GM23338 (cell line): ENCODE measurements at regions not wholly inside any gene's neighbourhood (a gene's known extent, or its start where the extent isn't known, plus 50 kb on each side); places are given as distances from the start of the nearest gene placed in this dataset.

Experiments
- CREB1 ChIP-seq: fragments of 250-450 bp; sonication (Bioruptor Pico); IDR thresholded peaks from 2 replicates; pipeline ENCODE4 v1.5.0; 2020; ENCODE audit warnings: low read depth, mild to moderate bottlenecking, moderate library complexity
- CTCF ChIP-seq, 2 experiments: fragments of 200-600 bp in 1 of 2; sonication (generic) in 1 of 2; conservative IDR thresholded peaks; 2 replicates each; pipeline versions ENCODE4 v1.5.1 to v1.6.1; 2016 to 2017; ENCODE audit warnings: antibody characterized with exemption in 2 of 2, low read depth in 2 of 2, mild to moderate bottlenecking in 2 of 2, moderate library complexity in 1 of 2
- EZH2 ChIP-seq: fragments of 200-600 bp; sonication (generic); IDR thresholded peaks from one replicate; pipeline ENCODE4 v1.8.0; 2017; ENCODE audit warnings: antibody characterized with exemption, mild to moderate bottlenecking, low read depth; ENCODE audit not compliant: unreplicated experiment
- EZH2phosphoT487 ChIP-seq: fragments of 200-600 bp; sonication (generic); IDR thresholded peaks from one replicate; pipeline ENCODE4 v1.8.1; 2018; ENCODE audit warnings: antibody characterized with exemption; ENCODE audit not compliant: unreplicated experiment
- POLR2AphosphoS5 ChIP-seq: IDR thresholded peaks from 2 replicates; pipeline ENCODE4 v1.6.1; 2016; ENCODE audit warnings: antibody characterized with exemption, low read depth
- REST ChIP-seq: IDR thresholded peaks from one replicate; pipeline ENCODE4 v1.6.1; 2018; ENCODE audit warnings: antibody characterized with exemption; ENCODE audit not compliant: unreplicated experiment

- TF ChIP-seq CTCF (conservative IDR thresholded peaks at IDR 0.05; ENCODE audit: low read depth in 2 of 2) (no peak), EZH2phosphoT487 (no peak), CREB1 (CRISPR knock-in tag) (no peak), EZH2 (no peak), POLR2AphosphoS5 (no peak), REST (no peak)
Measured at GRCh38 chr15:58285921-58286278, 145.9 kb upstream of the LIPC start.
